ENCODE measurements at regions not wholly inside any gene's neighbourhood (a gene's known extent, or its start where the extent isn't known, plus 50 kb on each side); places are given as distances from the start of the nearest gene placed in this dataset.

DNA sequence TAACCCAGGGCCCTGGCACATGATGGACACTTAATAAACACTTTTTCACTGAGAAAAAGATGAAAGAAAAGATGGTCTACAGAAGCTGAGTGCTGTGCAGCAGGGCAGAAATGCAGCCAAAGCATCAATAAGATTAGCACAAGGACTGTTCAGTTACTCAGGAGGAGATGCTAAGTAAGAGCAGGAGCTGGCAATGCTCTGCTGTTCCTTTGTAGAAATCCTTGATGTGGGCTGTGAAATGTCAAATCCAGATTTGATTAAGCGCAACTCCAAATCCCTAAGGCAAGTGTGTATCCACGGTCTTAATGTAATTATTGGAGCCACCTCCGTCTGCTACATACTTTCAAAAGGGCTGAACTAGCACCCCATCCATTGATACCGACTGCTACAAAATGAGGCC is 151.8 kb upstream of the BTG1 start:
- ATAC-seq (no peak), DNase-seq (no peak)
- Histone ChIP-seq H3K9me3 (ENCODE audit: control insufficient read depth, insufficient read depth, low read length) (no peaks in the 10 kb centered on the region), H3K4me3 (ENCODE audit: low read length) (no peak overlapping the region), H3K36me3 (ENCODE audit: control insufficient read depth, insufficient read depth, low read length) (no peaks in the 10 kb centered on the region), H3K4me1 (ENCODE audit: control insufficient read depth, insufficient read depth, low read length) (peaks cover 5% of the 10 kb centered on the region), H3K27me3 (ENCODE audit: control insufficient read depth, insufficient read depth, low read length) (no peaks in the 10 kb centered on the region), H3K27ac (ENCODE audit: low read length) (no peak overlapping the region)
- TF ChIP-seq, protein P1, sequence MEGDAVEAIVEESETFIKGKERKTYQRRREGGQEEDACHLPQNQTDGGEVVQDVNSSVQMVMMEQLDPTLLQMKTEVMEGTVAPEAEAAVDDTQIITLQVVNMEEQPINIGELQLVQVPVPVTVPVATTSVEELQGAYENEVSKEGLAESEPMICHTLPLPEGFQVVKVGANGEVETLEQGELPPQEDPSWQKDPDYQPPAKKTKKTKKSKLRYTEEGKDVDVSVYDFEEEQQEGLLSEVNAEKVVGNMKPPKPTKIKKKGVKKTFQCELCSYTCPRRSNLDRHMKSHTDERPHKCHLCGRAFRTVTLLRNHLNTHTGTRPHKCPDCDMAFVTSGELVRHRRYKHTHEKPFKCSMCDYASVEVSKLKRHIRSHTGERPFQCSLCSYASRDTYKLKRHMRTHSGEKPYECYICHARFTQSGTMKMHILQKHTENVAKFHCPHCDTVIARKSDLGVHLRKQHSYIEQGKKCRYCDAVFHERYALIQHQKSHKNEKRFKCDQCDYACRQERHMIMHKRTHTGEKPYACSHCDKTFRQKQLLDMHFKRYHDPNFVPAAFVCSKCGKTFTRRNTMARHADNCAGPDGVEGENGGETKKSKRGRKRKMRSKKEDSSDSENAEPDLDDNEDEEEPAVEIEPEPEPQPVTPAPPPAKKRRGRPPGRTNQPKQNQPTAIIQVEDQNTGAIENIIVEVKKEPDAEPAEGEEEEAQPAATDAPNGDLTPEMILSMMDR (IDR thresholded peaks at IDR 0.05): no peak
- Mint-ChIP-seq H3K4me1 (no peaks in the 10 kb centered on the region), H3K4me3 (no peak overlapping the region), H3K27me3 (ENCODE audit: low read depth in 2 of 2) (no peaks in the 10 kb centered on the region), H3K9me3 (no peaks in the 10 kb centered on the region), H3K36me3 (no peaks in the 10 kb centered on the region), H3K27ac (no peak overlapping the region)
- WGBS (ENCODE audit: insufficient coverage): 89% methylated on average over 4 of the region's 4 CpGs
- intact Hi-C loops (cut with micrococcal nuclease): no loop called here

DNA sequence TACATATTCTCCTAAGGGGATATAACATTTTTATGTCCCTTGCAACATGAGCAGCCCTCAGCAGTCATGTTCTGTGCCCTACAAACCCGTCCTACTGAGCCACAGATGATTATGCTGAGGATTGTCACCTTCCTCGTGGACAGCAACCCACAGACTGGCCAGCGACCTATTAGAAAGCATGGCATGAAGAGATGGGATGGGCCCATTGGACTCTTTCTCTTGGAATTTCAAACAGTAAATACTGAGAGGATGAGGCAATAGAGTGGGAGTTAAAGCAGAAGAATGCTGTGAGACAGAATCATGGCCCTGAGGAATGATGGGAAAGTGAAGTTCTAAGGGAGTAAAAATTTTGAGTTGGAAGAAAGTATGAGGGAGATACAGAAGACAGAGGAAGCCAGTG is 149.9 kb upstream of the BTG1 start:
- Histone ChIP-seq H3K9me3 (ENCODE audit: control insufficient read depth, insufficient read depth, low read length) (no peaks in the 10 kb centered on the region), H3K27me3 (ENCODE audit: control insufficient read depth, insufficient read depth, low read length) (no peaks in the 10 kb centered on the region), H3K4me3 (ENCODE audit: low read length) (no peak overlapping the region), H3K36me3 (ENCODE audit: control insufficient read depth, insufficient read depth, low read length) (no peaks in the 10 kb centered on the region), H3K27ac (ENCODE audit: low read length) (no peak overlapping the region), H3K4me1 (ENCODE audit: control insufficient read depth, insufficient read depth, low read length) (peaks cover 5% of the 10 kb centered on the region)
- no peaks in the 10 kb centered on the region for H3K27me3 Mint-ChIP-seq (ENCODE audit: low read depth in 2 of 2)
- H3K27ac Mint-ChIP-seq: no peak overlapping the region
- no peak for ATAC-seq
- 85% methylated on average over 3 of the region's 3 CpGs for WGBS (ENCODE audit: insufficient coverage)
- no peaks in the 10 kb centered on the region for H3K4me1 Mint-ChIP-seq
- no peak for DNase-seq
- intact Hi-C loops (cut with micrococcal nuclease): no loop called here
- no peaks in the 10 kb centered on the region for H3K36me3 Mint-ChIP-seq
- no peaks in the 10 kb centered on the region for H3K9me3 Mint-ChIP-seq
- no peak overlapping the region for H3K4me3 Mint-ChIP-seq
- TF ChIP-seq, protein P1 (IDR thresholded peaks at IDR 0.05): no peak

DNA sequence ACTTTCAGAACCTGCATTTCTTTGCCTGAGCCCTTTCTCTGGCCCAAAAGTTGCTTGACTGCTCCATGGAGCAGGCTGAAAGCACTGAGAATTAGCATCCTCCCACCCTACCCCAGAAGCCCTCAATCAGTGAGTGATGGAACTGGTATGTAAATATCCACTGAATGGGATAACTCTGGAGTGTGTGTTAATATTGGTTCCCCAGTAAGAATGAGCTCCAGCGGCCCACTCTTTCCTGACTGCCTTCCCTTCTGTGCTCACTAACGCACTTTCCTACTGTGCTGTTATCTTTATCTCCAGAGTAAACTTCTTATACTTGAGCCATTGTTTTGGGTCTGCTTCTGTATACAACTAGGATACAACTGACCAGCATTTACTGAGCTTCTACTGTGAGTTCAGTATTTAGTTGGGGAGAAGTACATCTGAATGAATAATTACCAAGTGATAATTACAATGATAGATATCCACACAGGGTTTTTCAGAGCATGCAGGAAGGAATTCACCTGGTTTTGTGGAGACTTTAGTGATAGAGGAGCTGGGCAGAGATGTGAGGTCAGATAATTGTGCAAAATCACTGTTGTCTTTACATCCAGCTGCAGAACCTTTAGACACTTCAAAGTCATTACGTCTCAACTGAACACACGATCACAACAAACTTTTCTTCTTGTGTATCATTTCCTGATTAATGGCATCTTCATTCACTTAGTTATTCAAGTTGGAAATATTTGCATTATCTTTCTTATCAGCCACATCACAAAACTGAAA is 149.2 kb upstream of the BTG1 start:
- Histone ChIP-seq H3K27ac (ENCODE audit: low read length) (no peak overlapping the region), H3K4me1 (ENCODE audit: control insufficient read depth, insufficient read depth, low read length) (peaks cover 5% of the 10 kb centered on the region), H3K4me3 (ENCODE audit: low read length) (no peak overlapping the region), H3K9me3 (ENCODE audit: control insufficient read depth, insufficient read depth, low read length) (no peaks in the 10 kb centered on the region), H3K36me3 (ENCODE audit: control insufficient read depth, insufficient read depth, low read length) (no peaks in the 10 kb centered on the region), H3K27me3 (ENCODE audit: control insufficient read depth, insufficient read depth, low read length) (no peaks in the 10 kb centered on the region)
- no peaks in the 10 kb centered on the region for H3K27me3 Mint-ChIP-seq (ENCODE audit: low read depth in 2 of 2)
- DNase-seq (no peak), ATAC-seq (no peak)
- H3K36me3 Mint-ChIP-seq: no peaks in the 10 kb centered on the region
- H3K27ac Mint-ChIP-seq: no peak overlapping the region
- H3K9me3 Mint-ChIP-seq: no peaks in the 10 kb centered on the region
- no peaks in the 10 kb centered on the region for H3K4me1 Mint-ChIP-seq
- TF ChIP-seq, protein P1 (IDR thresholded peaks at IDR 0.05): no peak
- no peak overlapping the region for H3K4me3 Mint-ChIP-seq
- WGBS (ENCODE audit: insufficient coverage): 92% methylated on average over 4 of the region's 4 CpGs
- intact Hi-C loops (cut with micrococcal nuclease): no loop called here

DNA sequence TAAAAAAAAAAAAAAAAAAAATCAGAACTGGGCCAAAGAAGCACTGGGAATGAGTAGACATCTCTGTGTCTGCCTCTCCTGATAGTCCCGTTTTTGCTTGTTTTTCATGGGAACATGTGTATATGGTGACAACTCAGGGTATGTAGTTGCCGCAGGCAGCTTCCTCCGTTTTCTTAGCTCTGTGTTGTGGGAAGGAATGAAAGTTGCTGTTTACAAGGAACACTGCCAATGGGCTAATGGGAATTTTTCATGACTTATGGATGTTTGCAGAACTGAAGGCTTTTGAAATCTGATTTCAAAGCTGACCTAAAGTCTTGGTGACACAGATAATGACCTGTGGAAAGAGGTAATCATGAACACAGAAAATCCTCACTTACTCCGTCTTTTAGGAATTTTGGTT is 146.4 kb upstream of the BTG1 start:
- H3K4me3 Mint-ChIP-seq: no peak overlapping the region
- H3K4me1 ChIP-seq (ENCODE audit: control insufficient read depth, insufficient read depth, low read length): no peaks in the 10 kb centered on the region
- WGBS (ENCODE audit: insufficient coverage): 87% methylated on average over 3 of the region's 4 CpGs
- no peaks in the 10 kb centered on the region for H3K9me3 Mint-ChIP-seq
- TF ChIP-seq, protein P1 (IDR thresholded peaks at IDR 0.05): no peak
- H3K36me3 ChIP-seq (ENCODE audit: control insufficient read depth, insufficient read depth, low read length): no peaks in the 10 kb centered on the region
- H3K4me3 ChIP-seq (ENCODE audit: low read length): no peak overlapping the region
- H3K27me3 ChIP-seq (ENCODE audit: control insufficient read depth, insufficient read depth, low read length): no peaks in the 10 kb centered on the region
- ATAC-seq: no peak
- no peaks in the 10 kb centered on the region for H3K36me3 Mint-ChIP-seq
- H3K4me1 Mint-ChIP-seq: no peaks in the 10 kb centered on the region
- H3K27me3 Mint-ChIP-seq (ENCODE audit: low read depth in 2 of 2): no peaks in the 10 kb centered on the region
- DNase-seq: no peak
- no peak overlapping the region for H3K27ac ChIP-seq (ENCODE audit: low read length)
- H3K27ac Mint-ChIP-seq: no peak overlapping the region
- intact Hi-C loops (cut with micrococcal nuclease): no loop called here
- H3K9me3 ChIP-seq (ENCODE audit: control insufficient read depth, insufficient read depth, low read length): no peaks in the 10 kb centered on the region

Data from natural killer cell (primary cell).